Upper lobe of right lung (tissue), 1 donor: ENCODE measurements at regions not wholly inside any gene's neighbourhood (a gene's known extent, or its start where the extent isn't known, plus 50 kb on each side); places are given as distances from the start of the nearest gene placed in this dataset.

Source experiments
- ATAC-seq: fragments of 200-7000 bp; cut with Tn5 transposase; one replicate; pipeline ENCODE4 v1.9.1; 2020; ENCODE audit warnings: mild to moderate bottlenecking, moderate library complexity
- DNase-seq: peaks from one replicate; pipeline ENCODE4 v3.0.0-alpha.2; 2020
- H3K27ac ChIP-seq: fragments of 200-600 bp; one replicate; pipeline ENCODE4 v1.8.0; 2022
- H3K27me3 ChIP-seq: fragments of 200-600 bp; one replicate; pipeline ENCODE4 v1.8.0; 2022; ENCODE audit warnings: mild to moderate bottlenecking
- H3K36me3 ChIP-seq: fragments of 200-600 bp; one replicate; pipeline ENCODE4 v1.8.0; 2022
- H3K4me1 ChIP-seq: fragments of 200-600 bp; one replicate; pipeline ENCODE4 v1.8.0; 2022
- H3K4me3 ChIP-seq: fragments of 200-600 bp; one replicate; pipeline ENCODE4 v1.8.0; 2022; ENCODE audit warnings: mild to moderate bottlenecking
- H3K9me3 ChIP-seq: fragments of 200-600 bp; one replicate; pipeline ENCODE4 v1.8.0; 2022
- intact Hi-C: fragments of 100-400 bp; cut with DNase I; formaldehyde crosslinking; loops from one replicate; pipeline ENCODE4 v1.11.0; 2022
- TF ChIP-seq, protein P1 (sequence below): fragments of 200-600 bp; IDR thresholded peaks from one replicate; pipeline ENCODE4 v1.8.0; 2022; ENCODE audit warnings: antibody characterized with exemption
- donor health status: DM: no; HTN: yes; CAD: no; lungs with severe emphysema.

DNA sequence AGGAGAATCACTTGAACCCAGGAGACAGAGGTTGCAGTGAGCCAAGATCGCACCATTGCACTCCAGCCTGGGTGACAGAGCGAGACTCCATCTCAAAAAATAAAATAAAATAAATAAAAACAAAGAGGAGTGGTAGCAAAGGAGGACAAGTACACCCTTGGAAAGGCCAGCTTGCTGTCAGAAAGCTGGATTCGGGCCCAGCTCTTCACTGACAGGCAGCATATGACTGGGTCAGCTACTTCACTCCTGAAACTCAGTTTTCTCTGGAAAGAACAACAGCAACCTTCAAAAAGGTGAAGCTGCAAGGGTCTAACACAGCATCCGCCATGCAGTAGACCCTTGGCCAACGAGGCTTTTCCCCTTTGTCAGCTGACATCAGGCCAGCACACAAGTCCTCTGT, 156.0 kb upstream of the TIAM1 start:
- Histone ChIP-seq H3K27ac (no peak overlapping the region), H3K4me3 (no peak overlapping the region), H3K36me3 (no peaks in the 10 kb centered on the region), H3K4me1 (no peaks in the 10 kb centered on the region), H3K9me3 (no peaks in the 10 kb centered on the region), H3K27me3 (no peaks in the 10 kb centered on the region)
- intact Hi-C loops, result no loop called here
- ATAC-seq (no peak), DNase-seq (no peak)
- TF ChIP-seq, protein P1, sequence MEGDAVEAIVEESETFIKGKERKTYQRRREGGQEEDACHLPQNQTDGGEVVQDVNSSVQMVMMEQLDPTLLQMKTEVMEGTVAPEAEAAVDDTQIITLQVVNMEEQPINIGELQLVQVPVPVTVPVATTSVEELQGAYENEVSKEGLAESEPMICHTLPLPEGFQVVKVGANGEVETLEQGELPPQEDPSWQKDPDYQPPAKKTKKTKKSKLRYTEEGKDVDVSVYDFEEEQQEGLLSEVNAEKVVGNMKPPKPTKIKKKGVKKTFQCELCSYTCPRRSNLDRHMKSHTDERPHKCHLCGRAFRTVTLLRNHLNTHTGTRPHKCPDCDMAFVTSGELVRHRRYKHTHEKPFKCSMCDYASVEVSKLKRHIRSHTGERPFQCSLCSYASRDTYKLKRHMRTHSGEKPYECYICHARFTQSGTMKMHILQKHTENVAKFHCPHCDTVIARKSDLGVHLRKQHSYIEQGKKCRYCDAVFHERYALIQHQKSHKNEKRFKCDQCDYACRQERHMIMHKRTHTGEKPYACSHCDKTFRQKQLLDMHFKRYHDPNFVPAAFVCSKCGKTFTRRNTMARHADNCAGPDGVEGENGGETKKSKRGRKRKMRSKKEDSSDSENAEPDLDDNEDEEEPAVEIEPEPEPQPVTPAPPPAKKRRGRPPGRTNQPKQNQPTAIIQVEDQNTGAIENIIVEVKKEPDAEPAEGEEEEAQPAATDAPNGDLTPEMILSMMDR, result no peak

DNA sequence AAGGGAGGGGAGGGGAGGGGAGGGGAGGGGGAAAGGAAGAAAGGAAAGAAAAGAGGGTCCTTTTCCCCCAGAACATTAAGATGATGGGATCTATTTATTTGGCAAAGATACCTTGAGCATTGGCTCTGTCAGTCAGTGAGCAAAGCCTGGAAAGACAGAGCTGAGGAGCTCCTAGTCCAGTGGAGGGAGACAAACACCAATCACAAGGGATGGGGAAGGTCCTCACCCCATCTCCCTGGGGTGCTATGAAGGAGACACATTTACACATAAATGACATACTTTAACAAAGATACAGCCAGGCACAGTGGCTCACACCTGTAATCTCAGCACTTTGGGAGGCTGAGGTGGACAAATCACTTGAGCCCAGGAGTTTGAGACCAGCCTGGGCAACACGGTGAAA, 154.9 kb upstream of the TIAM1 start:
- TF ChIP-seq, protein P1, result no peak
- Histone ChIP-seq H3K27me3 (no peaks in the 10 kb centered on the region), H3K36me3 (no peaks in the 10 kb centered on the region), H3K4me3 (no peak overlapping the region), H3K27ac (no peak overlapping the region), H3K9me3 (no peaks in the 10 kb centered on the region), H3K4me1 (no peaks in the 10 kb centered on the region)
- intact Hi-C loops, result no loop called here
- DNase-seq, result no peak
- no peak for ATAC-seq

DNA sequence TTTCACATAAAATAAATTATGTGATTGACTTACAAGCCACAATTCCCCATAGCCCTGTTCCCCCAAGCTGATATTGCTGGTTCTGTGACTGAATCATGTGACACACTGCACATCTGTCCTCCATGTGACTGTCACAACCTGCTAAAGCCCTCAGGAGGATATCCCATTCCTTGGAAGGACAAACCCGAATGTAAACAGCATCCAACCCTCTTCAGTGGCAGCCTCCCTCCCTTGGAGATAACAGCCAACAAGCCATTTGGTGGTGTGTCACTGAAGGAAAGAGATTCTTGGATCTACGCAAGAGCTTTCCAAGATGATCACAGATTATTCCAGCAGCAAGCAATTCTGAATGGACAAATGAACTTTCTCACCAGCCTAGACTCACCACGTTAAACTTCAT, 153.9 kb upstream of the TIAM1 start:
- DNase-seq (no peak), ATAC-seq (no peak)
- H3K36me3 ChIP-seq, result no peaks in the 10 kb centered on the region
- TF ChIP-seq, protein P1, result no peak
- intact Hi-C loops, result no loop called here
- H3K4me3 ChIP-seq, result no peak overlapping the region
- no peaks in the 10 kb centered on the region for H3K27me3 ChIP-seq
- no peaks in the 10 kb centered on the region for H3K9me3 ChIP-seq
- no peak overlapping the region for H3K27ac ChIP-seq
- no peaks in the 10 kb centered on the region for H3K4me1 ChIP-seq

DNA sequence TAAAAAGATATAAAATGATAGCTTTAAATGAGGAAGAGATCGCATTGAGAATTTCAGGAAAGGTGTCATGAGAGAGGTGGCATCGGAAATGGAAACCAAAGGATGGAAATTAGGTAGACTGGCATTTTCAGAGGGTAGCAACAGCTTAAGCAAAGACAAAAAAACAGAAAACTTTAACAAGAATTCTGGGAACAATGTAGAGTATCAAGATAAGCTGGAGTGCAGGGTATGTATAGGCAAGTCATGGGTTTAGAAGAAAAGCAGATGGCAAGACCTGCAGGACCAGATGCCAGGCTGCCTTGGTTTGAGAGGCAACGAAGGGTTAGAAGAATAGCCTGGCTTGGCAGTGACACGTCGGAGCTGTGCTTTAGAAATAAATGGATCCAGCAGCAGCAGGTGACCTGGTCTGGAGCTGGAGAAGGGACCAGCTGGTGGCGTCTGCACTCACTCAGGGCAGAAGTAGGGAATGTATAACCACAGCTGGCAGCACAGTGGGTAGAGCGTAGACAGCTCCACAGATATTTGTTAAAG, 149.4 kb upstream of the TIAM1 start:
- Histone ChIP-seq H3K27me3 (no peaks in the 10 kb centered on the region), H3K4me1 (no peaks in the 10 kb centered on the region), H3K27ac (no peak overlapping the region), H3K9me3 (no peaks in the 10 kb centered on the region), H3K36me3 (no peaks in the 10 kb centered on the region), H3K4me3 (no peak overlapping the region)
- intact Hi-C loops, result no loop called here
- DNase-seq, result no peak
- no peak for ATAC-seq
- TF ChIP-seq, protein P1, result no peak

DNA sequence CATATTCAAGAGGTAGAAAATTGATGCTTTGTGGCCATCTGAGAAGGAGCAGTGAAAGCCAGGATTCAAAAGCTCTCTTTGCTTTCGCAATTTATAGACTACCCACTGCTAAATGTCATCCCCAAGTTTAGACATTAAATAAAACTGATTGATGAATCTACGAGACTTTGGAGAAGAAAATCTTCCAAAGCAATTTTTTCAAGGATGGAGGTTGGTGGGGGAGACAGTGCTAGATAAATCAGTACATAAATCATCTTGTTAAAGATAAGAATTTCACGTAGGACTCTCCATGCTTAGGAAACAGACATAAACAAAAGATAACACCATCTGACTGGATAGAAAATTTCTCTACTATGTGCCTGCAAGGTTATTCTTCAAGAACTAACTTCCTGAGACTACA, 147.6 kb upstream of the TIAM1 start:
- H3K4me1 ChIP-seq, result no peaks in the 10 kb centered on the region
- TF ChIP-seq, protein P1, result no peak
- H3K27ac ChIP-seq, result no peak overlapping the region
- no peak overlapping the region for H3K4me3 ChIP-seq
- H3K9me3 ChIP-seq, result no peaks in the 10 kb centered on the region
- intact Hi-C loops, result no loop called here
- ATAC-seq (no peak), DNase-seq (no peak)
- no peaks in the 10 kb centered on the region for H3K27me3 ChIP-seq
- H3K36me3 ChIP-seq, result no peaks in the 10 kb centered on the region

DNA sequence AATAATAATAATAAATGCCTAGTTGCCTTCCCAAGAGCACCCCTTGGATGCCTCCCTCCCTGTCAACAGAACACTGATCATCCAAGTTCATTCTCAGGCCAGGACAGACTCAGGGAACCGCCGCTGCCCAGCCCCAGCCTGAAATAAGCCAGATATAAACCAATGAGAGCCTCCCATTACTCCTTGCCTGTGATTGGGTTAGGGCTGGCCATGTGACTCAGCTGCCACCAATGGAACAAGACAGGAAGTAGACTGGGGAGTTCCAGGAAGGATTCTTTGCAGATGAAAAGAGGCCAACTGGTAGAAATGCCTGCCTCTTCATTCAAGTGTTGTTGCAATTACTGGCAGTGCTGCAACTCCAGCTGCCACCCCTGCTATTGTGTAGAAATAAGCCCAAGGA, 146.4 kb upstream of the TIAM1 start:
- intact Hi-C loops, result no loop called here
- Histone ChIP-seq H3K36me3 (no peaks in the 10 kb centered on the region), H3K27ac (no peak overlapping the region), H3K4me3 (no peak overlapping the region), H3K9me3 (no peaks in the 10 kb centered on the region), H3K27me3 (no peaks in the 10 kb centered on the region), H3K4me1 (no peaks in the 10 kb centered on the region)
- ATAC-seq, result no peak
- TF ChIP-seq, protein P1, result no peak
- no peak for DNase-seq
